ENCODE measurements at regions not wholly inside any gene's neighbourhood (a gene's known extent, or its start where the extent isn't known, plus 50 kb on each side); places are given as distances from the start of the nearest gene placed in this dataset.

DNA sequence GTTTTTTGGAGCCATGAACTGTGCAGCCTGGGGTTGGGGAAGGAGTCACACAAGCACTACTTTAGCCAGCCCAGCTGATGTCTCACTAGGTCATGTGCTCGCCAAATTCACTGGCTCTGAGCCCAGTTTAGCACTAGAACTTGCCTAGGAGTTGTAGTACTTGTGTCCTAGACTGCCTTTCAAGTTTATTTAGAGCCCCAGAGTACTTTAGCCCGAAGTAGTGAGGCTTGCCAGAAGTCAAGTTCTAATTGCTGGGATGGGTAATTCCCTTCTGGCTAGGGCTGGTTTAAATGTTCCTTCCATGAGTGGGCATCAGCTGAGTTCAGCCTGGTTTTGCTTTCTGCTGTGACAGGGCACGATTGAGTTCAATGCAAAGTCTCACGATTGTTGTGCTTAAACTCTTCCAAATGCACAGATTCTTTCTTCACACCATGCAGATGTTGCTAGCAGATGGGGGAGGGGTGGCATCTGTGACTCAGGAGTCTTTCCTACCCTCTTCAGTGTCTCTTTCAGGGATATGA lies 228.2 kb upstream of the ZPLD1 start:
- TF ChIP-seq, protein P1, sequence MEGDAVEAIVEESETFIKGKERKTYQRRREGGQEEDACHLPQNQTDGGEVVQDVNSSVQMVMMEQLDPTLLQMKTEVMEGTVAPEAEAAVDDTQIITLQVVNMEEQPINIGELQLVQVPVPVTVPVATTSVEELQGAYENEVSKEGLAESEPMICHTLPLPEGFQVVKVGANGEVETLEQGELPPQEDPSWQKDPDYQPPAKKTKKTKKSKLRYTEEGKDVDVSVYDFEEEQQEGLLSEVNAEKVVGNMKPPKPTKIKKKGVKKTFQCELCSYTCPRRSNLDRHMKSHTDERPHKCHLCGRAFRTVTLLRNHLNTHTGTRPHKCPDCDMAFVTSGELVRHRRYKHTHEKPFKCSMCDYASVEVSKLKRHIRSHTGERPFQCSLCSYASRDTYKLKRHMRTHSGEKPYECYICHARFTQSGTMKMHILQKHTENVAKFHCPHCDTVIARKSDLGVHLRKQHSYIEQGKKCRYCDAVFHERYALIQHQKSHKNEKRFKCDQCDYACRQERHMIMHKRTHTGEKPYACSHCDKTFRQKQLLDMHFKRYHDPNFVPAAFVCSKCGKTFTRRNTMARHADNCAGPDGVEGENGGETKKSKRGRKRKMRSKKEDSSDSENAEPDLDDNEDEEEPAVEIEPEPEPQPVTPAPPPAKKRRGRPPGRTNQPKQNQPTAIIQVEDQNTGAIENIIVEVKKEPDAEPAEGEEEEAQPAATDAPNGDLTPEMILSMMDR (IDR thresholded peaks at IDR 0.05), result no peak
- TF ChIP-seq POLR2A (IDR thresholded peaks at IDR 0.05), result no peak

Data from right lobe of liver (tissue), 4 donors.